Testis (tissue), 2 donors: ENCODE measurements at regions not wholly inside any gene's neighbourhood (a gene's known extent, or its start where the extent isn't known, plus 50 kb on each side); places are given as distances from the start of the nearest gene placed in this dataset.

Experiments used
- DNase-seq: peaks from one replicate; pipeline ENCODE4 v3.0.0-alpha.2; 2019
- H3K27ac ChIP-seq, 2 donors: fragments of 200-600 bp; sonication (generic); one replicate each; pipeline ENCODE4 v1.5.1; 2019
- H3K27me3 ChIP-seq: fragments of 200-600 bp; sonication (generic); one replicate; pipeline ENCODE4 v1.5.1; 2019
- H3K36me3 ChIP-seq: fragments of 200-600 bp; sonication (generic); one replicate; pipeline ENCODE4 v1.5.1; 2017; ENCODE audit warnings: low read depth; ENCODE audit errors: missing control alignments
- H3K4me1 ChIP-seq: fragments of 200-600 bp; sonication (generic); one replicate; pipeline ENCODE4 v1.5.1; 2019
- H3K4me3 ChIP-seq, 2 donors: fragments of 200-600 bp; sonication (generic); one replicate each; pipeline ENCODE4 v1.5.1; 2017 to 2019
- H3K9me3 ChIP-seq: fragments of 200-600 bp; sonication (generic); one replicate; pipeline ENCODE4 v1.5.1; 2017
- CTCF ChIP-seq, 3 experiments: fragments of 450-650 bp in 2 of 3; fragments of 200-600 bp in 1 of 3; sonication (generic) in 1 of 3; IDR thresholded peaks; one replicate each; pipeline ENCODE4 v1.5.1; 2016 to 2019; ENCODE audit warnings: antibody characterized with exemption in 3 of 3, mild to moderate bottlenecking in 2 of 3, moderate library complexity in 1 of 3
- POLR2A ChIP-seq: fragments of 450-650 bp; IDR thresholded peaks from one replicate; pipeline ENCODE4 v1.6.1; 2017; ENCODE audit warnings: antibody characterized with exemption, mild to moderate bottlenecking, moderate library complexity
- WGBS, 2 donors: methylation state at CpG; one replicate each; pipeline ENCODE4 v1.1.5; 2018; 5-methylcytosine and 5-hydroxymethylcytosine counted together
- intact Hi-C: fragments of 100-400 bp; cut with DNase I; formaldehyde crosslinking; loops from one replicate; pipeline ENCODE4 v1.15.1; 2023; ENCODE audit warnings: low total_unique reads

- H3K4me3 ChIP-seq, result no peak overlapping the region
- DNase-seq, result no peak
- H3K27me3 ChIP-seq, result no peaks in the 10 kb centered on the region
- no peak overlapping the region for H3K27ac ChIP-seq
- 96 to 100% methylated on average over 1 of the region's 1 CpG for WGBS, 2 donors
- no peaks in the 10 kb centered on the region for H3K9me3 ChIP-seq
- intact Hi-C loops, result no loop called here
- TF ChIP-seq CTCF (IDR thresholded peaks at IDR 0.05), result no peak
- TF ChIP-seq POLR2A, result no peak
- H3K36me3 ChIP-seq, result no peaks in the 10 kb centered on the region
- H3K4me1 ChIP-seq, result no peaks in the 10 kb centered on the region
Observed at GRCh38 chr2:136452528-136452927, 312.8 kb upstream of the THSD7B start.

GRCh38 chr2:136448986-136449780 lies 316.2 kb upstream of the THSD7B start:
- H3K36me3 ChIP-seq, result no peaks in the 10 kb centered on the region
- H3K27me3 ChIP-seq, result no peaks in the 10 kb centered on the region
- no peak for DNase-seq
- no peaks in the 10 kb centered on the region for H3K9me3 ChIP-seq
- WGBS, 2 donors, result 72 to 84% methylated on average over 7 of the region's 7 CpGs
- no peaks in the 10 kb centered on the region for H3K4me1 ChIP-seq
- intact Hi-C loops, result no loop called here
- no peak overlapping the region for H3K4me3 ChIP-seq
- no peak overlapping the region for H3K27ac ChIP-seq
- TF ChIP-seq POLR2A, result no peak
- TF ChIP-seq CTCF (IDR thresholded peaks at IDR 0.05), result no peak

DNA sequence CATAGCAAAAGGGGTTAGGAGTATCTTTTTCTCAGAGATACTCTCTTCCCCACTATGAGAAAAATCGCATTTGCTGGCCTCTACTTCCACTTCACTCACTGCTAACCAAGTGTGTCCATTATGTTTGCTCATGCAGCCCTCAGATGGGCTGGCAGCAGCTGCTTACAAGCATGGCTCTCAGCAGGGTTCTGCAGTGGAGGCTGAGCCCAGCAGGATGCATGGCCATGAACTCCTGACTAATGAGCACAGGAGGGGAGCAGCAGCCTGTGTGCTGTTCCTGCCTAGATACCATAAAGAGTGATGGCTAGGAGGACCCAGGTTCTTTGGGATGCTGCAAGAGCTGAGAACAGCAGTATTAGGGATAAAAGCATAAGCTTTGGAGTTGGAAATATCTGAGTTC lies 316.9 kb upstream of the THSD7B start:
- no peaks in the 10 kb centered on the region for H3K9me3 ChIP-seq
- H3K4me1 ChIP-seq, result no peaks in the 10 kb centered on the region
- intact Hi-C loops, result no loop called here
- no peak overlapping the region for H3K27ac ChIP-seq
- DNase-seq, result no peak
- no peaks in the 10 kb centered on the region for H3K27me3 ChIP-seq
- TF ChIP-seq CTCF (IDR thresholded peaks at IDR 0.05), result no peak
- WGBS, 2 donors, result 58 to 74% methylated on average over 1 of the region's 1 CpG
- no peak overlapping the region for H3K4me3 ChIP-seq
- H3K36me3 ChIP-seq, result no peaks in the 10 kb centered on the region

- Histone ChIP-seq H3K9me3 (no peaks in the 10 kb centered on the region), H3K27ac (no peak overlapping the region), H3K27me3 (no peaks in the 10 kb centered on the region), H3K36me3 (no peaks in the 10 kb centered on the region), H3K4me3 (no peak overlapping the region), H3K4me1 (no peaks in the 10 kb centered on the region)
- TF ChIP-seq CTCF (IDR thresholded peaks at IDR 0.05) (no peak), POLR2A (no peak)
- intact Hi-C loops, result no loop called here
- DNase-seq, result no peak
- 80 to 85% methylated on average over 7 of the region's 7 CpGs for WGBS, 2 donors
Observed at GRCh38 chr2:136444323-136444722, 321.0 kb upstream of the THSD7B start.

DNA sequence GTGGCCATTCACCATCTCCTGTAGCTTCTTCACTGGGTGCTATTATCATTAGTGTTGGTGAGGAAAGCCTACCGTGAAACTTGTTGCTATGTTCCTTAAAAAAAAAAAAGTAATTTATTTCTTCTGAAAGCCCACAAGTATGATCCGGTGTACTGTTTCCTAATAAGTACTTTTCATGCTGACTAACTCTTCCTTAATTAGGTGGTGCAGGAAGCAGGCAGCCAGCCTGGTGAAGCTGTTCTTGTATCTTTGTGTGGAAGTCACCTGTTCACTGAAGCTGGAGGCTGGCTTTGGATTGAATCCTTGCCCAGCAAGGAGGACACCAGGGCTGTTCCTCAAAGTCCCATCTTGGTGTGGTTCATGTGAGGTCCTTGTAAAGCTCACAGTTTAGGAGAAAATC lies 321.7 kb upstream of the THSD7B start:
- intact Hi-C loops, result no loop called here
- WGBS, 2 donors, result 53 to 70% methylated on average over 2 of the region's 2 CpGs
- Histone ChIP-seq H3K9me3 (no peaks in the 10 kb centered on the region), H3K27ac (no peak overlapping the region), H3K4me3 (no peak overlapping the region), H3K36me3 (no peaks in the 10 kb centered on the region), H3K27me3 (no peaks in the 10 kb centered on the region), H3K4me1 (no peaks in the 10 kb centered on the region)
- no peak for DNase-seq
- TF ChIP-seq CTCF (IDR thresholded peaks at IDR 0.05), result no peak
- no peak for TF ChIP-seq POLR2A
